SK-N-MC (cell line): ENCODE measurements at regions not wholly inside any gene's neighbourhood (a gene's known extent, or its start where the extent isn't known, plus 50 kb on each side); places are given as distances from the start of the nearest gene placed in this dataset.
A peak's percentile ranks its signal among the peaks of the same experiment; 100 is the strongest.

Source experiments
- DNase-seq: peaks from one replicate; pipeline ENCODE4 v3.0.0-alpha.2; 2011; ENCODE audit warnings: low read depth, low spot score
- H3K27ac ChIP-seq: fragments of 200-600 bp; sonication (generic); 2 replicates; pipeline ENCODE4 v1.5.1; 2016; ENCODE audit warnings: mixed run types
- H3K36me3 ChIP-seq: fragments of 200-600 bp; sonication (generic); 2 replicates; pipeline ENCODE4 v1.6.1; 2017; ENCODE audit warnings: antibody characterized with exemption, low read length, mixed read lengths; ENCODE audit not compliant: insufficient read depth
- H3K4me3 ChIP-seq: fragments of 200-600 bp; sonication (generic); 2 replicates; pipeline ENCODE4 v1.5.1; 2016
- H3K9ac ChIP-seq: fragments of 200-600 bp; sonication (generic); 2 replicates; pipeline ENCODE4 v1.8.0; 2017; ENCODE audit warnings: mixed run types, mixed read lengths; ENCODE audit not compliant: insufficient read length
- H3K9me3 ChIP-seq: fragments of 200-600 bp; sonication (generic); 2 replicates; pipeline ENCODE4 v1.6.1; 2017; ENCODE audit warnings: low read depth, mild to moderate bottlenecking, antibody characterized with exemption, low read length, moderate library complexity, mixed read lengths
- EZH2 ChIP-seq: fragments of 200-600 bp; sonication (generic); IDR thresholded peaks from one replicate; pipeline ENCODE4 v1.6.1; 2017; ENCODE audit warnings: antibody characterized with exemption
- FOXP2 ChIP-seq: optimal IDR thresholded peaks from 2 replicates; pipeline ENCODE3; 2011; ENCODE audit warnings: mild to moderate bottlenecking, moderate library complexity; ENCODE audit not compliant: insufficient read depth; ENCODE audit errors: extremely low read length, control extremely low read depth
- POLR2AphosphoS5 ChIP-seq: IDR thresholded peaks from 2 replicates; pipeline ENCODE4 v1.6.1; 2012; ENCODE audit warnings: mild to moderate bottlenecking, low read depth, low read length, borderline replicate concordance

DNA sequence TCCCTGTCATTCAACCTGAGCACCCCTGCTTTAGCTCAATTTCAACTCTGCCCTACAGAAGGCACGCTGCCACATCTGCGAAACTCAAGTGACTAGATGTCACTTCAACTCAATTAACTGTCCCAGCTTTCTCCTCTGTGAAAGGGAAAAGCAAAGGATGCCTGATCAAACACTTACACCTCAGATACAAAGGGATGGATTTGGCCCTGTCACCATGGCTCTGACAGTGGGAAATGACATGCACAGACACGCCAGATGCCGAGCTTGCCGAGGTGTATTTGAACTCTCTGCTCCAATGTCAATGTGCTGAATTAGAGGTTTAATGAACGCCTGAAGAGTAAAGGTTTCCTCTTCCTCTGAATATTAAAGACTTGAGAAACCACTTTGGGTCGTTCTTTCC is 481.1 kb downstream of the CBLN2 start:
- DNase-seq = no peak
- H3K27ac ChIP-seq = no peak overlapping the region
- TF ChIP-seq POLR2AphosphoS5 (no peak), FOXP2 (no peak), EZH2 (no peak)

DNA sequence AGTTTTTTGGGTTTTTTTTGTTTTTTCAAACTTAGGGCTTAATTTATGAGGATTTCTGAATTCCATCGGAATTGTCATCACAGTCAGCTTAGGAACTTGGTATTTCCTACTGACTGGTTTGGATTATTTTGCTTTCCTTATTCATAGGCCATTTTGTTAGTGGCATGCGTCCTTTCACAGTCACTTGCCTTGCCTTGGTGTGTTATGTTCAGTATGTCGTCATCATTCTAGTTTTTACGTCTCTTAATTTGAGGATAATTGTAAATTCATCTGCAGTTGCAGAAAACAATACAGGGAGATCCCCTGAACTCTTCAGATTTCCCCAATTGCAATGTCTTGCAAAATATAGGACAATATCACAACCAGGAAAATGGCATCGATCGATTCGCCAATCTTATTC is 485.3 kb downstream of the CBLN2 start:
- TF ChIP-seq POLR2AphosphoS5 (no peak), EZH2 (no peak), FOXP2 (no peak)
- Histone ChIP-seq H3K4me3 (no peak overlapping the region), H3K27ac (no peak overlapping the region), H3K9ac (no peak overlapping the region), H3K9me3 (no peaks in the 10 kb centered on the region), H3K36me3 (no peaks in the 10 kb centered on the region)
- no peak for DNase-seq

More for the DNA sequence above, 481.1 kb downstream of the CBLN2 start:
- no peak overlapping the region for H3K4me3 ChIP-seq
- no peak overlapping the region for H3K9ac ChIP-seq
- H3K36me3 ChIP-seq = no peaks in the 10 kb centered on the region
- H3K9me3 ChIP-seq = no peaks in the 10 kb centered on the region

DNA sequence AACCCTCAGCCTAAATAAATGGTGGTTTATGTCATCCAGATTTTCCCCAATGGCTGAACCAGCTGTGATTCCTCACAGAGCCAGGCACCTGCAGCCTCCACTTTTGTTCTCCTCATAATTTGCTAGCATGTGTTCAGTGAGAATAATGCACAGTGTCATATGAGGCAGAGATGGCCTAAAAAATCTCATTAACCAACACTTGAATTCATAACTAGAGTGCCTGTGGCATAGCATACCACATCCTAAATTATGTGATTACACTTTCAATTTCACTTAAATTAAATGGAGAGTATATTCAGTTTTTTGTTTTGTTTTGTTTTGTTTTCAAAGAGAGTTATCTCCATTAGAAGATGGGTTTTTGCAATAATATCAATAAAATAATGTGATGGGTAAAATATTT is 488.0 kb downstream of the CBLN2 start:
- Histone ChIP-seq H3K4me3 (no peak overlapping the region), H3K27ac (no peak overlapping the region)
- TF ChIP-seq FOXP2 (no peak), EZH2 (no peak), POLR2AphosphoS5 (no peak)

GRCh38 chr18:72041313-72042032 is 502.7 kb downstream of the CBLN2 start:
- TF ChIP-seq EZH2 = no peak
- no peak for TF ChIP-seq POLR2AphosphoS5
- no peak for TF ChIP-seq FOXP2
- no peaks in the 10 kb centered on the region for H3K9me3 ChIP-seq
- DNase-seq = no peak
- H3K27ac ChIP-seq = no peak overlapping the region
- no peak overlapping the region for H3K4me3 ChIP-seq
- H3K36me3 ChIP-seq = no peaks in the 10 kb centered on the region
- no peak overlapping the region for H3K9ac ChIP-seq

More for the DNA sequence above, 488.0 kb downstream of the CBLN2 start:
- Histone ChIP-seq H3K9me3 (no peaks in the 10 kb centered on the region), H3K36me3 (no peaks in the 10 kb centered on the region), H3K9ac (no peak overlapping the region)
- no peak for DNase-seq

DNA sequence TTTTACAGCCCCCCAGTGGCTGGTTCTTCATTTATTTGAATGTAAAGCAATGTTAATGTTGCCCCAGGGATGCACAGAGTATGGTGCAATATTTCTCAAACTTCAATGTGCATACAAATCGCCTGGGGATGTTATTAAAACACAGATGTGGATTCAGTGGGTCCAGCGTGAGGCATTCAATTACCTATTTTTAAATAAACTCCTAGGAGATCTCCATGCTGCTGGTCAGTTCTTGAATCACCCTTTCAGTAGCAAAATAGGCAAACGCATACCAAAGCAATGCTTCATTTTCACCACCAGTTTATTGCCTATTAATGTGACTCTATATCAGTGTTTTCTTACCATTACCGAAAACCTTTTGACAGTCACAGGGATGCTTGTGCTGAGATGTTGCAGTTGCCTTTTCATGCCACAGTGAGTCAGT is 530.7 kb downstream of the CBLN2 start:
- H3K27ac ChIP-seq = no peak overlapping the region
- no peak overlapping the region for H3K4me3 ChIP-seq
- no peak for TF ChIP-seq EZH2
- no peak for TF ChIP-seq POLR2AphosphoS5
- no peak for TF ChIP-seq FOXP2
- DNase-seq = peak; percentile 40
- H3K9ac ChIP-seq = no peak overlapping the region
- H3K36me3 ChIP-seq = no peaks in the 10 kb centered on the region
- no peaks in the 10 kb centered on the region for H3K9me3 ChIP-seq

DNA sequence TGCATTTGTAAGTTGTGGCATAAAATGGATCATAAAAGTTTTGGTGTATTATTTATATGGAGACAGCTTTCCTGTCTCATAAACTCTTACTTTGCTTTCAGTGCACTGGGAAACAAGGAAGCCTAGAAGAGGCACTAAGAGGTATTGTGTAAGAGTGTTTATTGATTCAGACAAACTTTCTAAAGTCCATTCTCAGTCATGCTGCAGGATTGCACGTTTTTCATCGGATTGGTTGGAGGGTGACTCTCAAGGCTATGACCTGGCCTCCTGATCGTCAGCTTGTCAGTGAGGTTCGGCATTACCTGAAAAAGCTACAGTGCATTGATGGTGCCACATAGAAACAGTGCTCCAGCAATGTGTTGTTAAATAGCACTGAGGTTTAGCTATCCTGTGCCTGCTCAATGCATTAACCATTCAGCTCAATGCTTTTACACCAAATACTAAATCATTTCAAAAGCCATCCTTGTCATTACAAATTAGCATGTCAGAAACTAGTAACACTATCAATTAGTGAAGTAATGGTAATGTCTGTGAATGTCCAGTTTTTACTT is 545.5 kb downstream of the CBLN2 start:
- Histone ChIP-seq H3K36me3 (no peaks in the 10 kb centered on the region), H3K27ac (no peak overlapping the region), H3K4me3 (no peak overlapping the region), H3K9me3 (no peaks in the 10 kb centered on the region), H3K9ac (no peak overlapping the region)
- no peak for DNase-seq
- TF ChIP-seq FOXP2 (no peak), EZH2 (no peak), POLR2AphosphoS5 (no peak)

- Histone ChIP-seq H3K27ac (no peak overlapping the region), H3K9me3 (no peaks in the 10 kb centered on the region), H3K4me3 (no peak overlapping the region), H3K9ac (no peak overlapping the region), H3K36me3 (no peaks in the 10 kb centered on the region)
- TF ChIP-seq EZH2 (no peak), POLR2AphosphoS5 (no peak), FOXP2 (no peak)
- DNase-seq = no peak
These were observed 548.2 kb downstream of the CBLN2 start for GRCh38 chr18:71995904-71996465.

DNA sequence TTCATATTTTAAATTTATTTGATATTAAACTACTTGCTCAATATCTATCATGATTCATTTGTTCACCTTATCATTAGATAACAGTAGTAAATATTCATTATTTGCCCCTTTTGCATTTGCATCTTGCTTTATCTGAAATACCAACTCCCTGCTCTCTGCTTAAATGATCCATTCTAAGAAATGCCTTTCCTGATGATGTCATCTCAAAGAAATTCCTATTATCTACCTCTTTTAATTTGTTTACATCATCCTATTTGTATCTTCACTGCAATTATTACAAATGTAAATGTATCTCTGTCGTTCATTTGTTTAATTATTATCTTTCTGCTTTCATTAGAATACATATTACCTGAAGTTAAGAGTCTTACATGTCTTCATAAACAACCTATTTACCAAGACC is 549.9 kb downstream of the CBLN2 start:
- H3K9me3 ChIP-seq = no peaks in the 10 kb centered on the region
- H3K9ac ChIP-seq = no peak overlapping the region
- H3K4me3 ChIP-seq = no peak overlapping the region
- DNase-seq = no peak
- no peaks in the 10 kb centered on the region for H3K36me3 ChIP-seq
- no peak overlapping the region for H3K27ac ChIP-seq
- TF ChIP-seq EZH2 (no peak), POLR2AphosphoS5 (no peak), FOXP2 (no peak)

- Histone ChIP-seq H3K36me3 (no peaks in the 10 kb centered on the region), H3K27ac (no peak overlapping the region), H3K9ac (no peak overlapping the region), H3K9me3 (no peaks in the 10 kb centered on the region), H3K4me3 (no peak overlapping the region)
- TF ChIP-seq FOXP2 (no peak), POLR2AphosphoS5 (no peak), EZH2 (no peak)
- DNase-seq = no peak
These were observed 554.5 kb downstream of the CBLN2 start for GRCh38 chr18:71989616-71990015.
